Stimulated activated CD4-positive, alpha-beta T cell treated with anti-CD3 and anti-CD28 coated beads, Interleukin-4, amount 100 ng/mL, for 24 hours (primary cell): ENCODE measurements at regions not wholly inside any gene's neighbourhood (a gene's known extent, or its start where the extent isn't known, plus 50 kb on each side); places are given as distances from the start of the nearest gene placed in this dataset.

Experiments
- DNase-seq: peaks from one replicate; pipeline ENCODE4 v3.0.0-alpha.2; 2020

DNA sequence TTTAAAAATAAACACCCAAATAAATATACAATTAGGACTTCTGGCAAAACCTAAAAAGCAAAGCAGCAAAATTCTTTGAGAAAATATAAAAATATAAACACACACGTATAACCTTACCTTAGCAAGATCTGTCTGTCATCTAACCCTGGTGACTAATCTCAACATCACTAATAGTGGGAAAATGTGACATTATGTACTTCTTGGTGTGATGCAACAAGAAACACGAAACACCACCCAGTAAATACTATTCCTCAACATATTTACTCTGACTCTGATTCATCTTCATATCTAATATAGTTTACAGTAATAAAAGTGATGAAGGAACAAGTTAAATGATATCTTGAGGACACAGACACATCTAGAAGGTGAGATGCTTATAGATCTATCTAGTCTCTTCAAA is 332.6 kb upstream of the MANEA start:
- no peak for DNase-seq

DNA sequence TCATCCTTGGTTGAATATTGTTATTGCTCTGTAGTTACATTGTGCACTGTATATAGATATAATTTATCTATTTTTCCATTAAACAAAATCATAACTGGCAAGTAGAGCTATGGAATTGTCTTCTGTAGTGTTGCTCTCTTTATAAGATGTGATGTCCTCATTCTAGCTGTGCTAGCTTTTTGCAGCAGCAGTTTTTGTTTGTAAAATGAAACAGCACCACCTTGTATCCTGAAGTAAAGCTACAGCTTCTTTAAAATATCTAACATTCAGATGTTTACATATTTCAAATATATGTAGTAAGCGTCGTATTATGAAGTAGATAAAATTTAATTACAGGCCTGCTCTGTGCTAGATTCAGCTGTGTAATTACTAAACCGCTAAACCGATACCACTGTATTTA is 328.8 kb upstream of the MANEA start:
- DNase-seq = no peak

DNA sequence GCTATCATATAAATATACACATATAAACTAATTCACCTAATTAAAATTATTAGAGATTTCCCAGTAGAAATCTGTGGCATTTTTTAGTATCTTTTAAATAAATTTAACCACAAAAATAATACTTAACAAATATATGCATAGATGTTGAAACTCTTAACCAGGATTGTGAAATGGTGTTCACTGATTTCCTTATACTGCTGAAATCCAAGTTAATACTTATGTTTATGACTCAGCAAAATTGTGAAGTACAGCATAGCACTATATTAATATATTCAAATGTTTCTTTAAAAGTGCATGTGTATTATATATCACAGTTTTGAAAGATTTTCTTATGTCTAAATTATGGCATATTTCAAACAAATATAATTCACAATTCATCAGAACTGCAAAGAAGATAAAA is 328.2 kb upstream of the MANEA start:
- no peak for DNase-seq

DNA sequence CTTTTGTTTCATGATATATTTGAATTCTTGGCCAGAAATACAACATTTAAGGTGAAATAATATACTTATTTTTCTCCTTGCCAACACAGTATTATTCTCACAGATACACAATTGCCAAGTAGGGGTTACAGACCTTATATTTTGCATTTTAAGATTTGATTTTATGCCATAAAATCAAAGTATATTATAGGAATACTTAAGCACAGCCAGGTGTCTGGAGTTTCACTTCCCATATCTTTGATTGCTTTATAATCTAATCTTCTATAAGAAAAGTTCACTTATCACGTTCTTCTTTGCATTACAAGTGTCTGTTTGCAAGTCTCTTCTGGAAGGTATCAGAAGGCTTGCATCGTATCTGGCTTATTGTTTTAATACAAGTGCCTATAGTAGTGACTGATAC is 327.7 kb upstream of the MANEA start:
- DNase-seq = no peak

DNA sequence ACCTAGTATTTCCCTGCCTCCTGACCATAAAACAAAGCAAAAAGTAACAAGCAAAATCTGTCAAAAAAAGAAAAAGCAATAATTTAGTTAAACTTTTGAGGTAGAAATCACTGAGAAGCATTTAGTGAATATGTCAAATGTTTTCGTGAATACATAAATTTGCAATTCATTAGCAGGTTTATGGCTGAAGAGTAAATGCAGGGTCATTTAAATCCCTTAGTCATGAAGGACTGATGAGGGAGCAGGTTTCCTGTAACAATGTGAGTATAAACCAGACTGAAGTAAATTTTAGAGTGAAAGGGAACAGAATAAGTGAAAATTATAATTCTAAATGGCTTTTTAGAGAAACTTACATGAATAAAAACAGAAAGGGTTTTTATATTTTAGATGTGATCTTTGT is 313.5 kb upstream of the MANEA start:
- DNase-seq = no peak

DNA sequence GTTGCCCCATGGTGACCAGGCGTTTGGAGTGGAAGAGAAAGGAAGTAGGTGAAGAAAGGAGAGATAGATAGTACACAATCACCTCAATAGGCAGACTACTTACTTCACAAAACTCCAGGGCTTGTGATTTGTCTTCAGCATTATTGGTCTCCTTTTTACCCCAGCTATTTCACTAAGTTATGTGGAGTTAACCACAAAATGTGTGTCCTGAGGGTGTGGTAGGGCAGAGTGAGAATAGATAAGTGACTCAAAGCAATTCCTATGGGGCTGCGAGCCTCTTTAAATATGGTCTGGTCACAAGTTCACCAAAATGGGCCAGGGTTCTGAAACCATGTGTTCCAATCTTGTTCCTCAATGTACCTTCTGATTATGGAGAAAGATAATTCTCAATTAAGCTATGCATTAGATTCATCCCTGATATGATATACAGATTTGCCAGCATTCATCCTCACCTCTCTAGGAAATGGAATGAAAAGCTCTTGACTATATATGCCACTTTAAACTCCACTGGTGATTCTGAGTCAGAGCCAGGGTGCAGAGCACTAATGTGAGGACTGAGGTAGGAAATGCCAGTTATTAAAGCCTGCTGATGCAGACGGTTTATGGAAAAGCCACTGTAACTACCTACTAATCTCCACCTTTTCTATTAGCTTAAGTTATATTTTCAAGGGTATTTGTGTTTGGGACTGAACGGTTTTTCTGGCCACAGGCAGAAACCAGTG is 310.6 kb upstream of the MANEA start:
- DNase-seq = no peak

DNA sequence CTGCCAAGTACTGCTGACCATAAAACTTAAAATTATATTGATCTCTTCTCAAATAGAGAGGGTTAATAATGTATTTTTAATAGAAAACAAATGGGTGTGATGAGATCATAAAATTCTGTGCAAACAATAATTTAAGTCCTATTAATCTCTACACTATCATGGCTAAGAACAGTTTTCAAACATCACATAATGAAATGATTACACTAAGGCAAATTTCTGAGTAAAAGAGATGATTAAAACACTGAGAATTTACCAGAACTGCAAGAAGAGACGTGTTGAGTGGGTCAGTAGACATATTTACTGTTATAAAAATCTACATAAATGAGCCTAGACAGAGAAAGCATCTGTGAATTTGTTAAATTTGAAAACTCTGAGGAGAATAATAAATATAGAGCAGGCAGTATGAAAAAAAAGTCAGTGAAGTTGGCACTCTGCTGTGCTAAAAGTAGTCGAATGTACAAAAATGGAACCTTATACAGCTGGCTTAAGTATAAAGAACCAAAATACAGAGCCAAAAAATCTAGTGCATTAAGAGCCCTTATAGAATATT is 302.6 kb upstream of the MANEA start:
- no peak for DNase-seq

DNA sequence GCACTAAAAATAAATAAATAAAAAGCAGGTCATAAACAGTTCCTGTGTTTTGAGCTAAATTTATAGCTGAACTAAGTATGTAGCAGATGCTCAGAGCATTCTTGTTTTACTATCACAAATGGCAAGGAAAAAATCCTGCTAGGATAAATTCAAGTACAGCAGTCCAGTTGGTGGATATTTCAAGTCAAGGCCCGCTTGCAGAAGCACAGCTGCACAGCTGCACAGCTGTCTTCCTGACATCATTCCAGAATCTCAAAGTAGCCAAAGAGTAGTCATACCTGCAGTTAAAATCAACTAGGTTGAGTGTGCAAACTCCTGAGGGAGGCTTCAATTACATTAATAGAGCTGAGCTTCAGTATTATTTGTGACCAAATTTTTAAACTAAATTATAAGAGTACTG is 297.7 kb upstream of the MANEA start:
- no peak for DNase-seq

DNA sequence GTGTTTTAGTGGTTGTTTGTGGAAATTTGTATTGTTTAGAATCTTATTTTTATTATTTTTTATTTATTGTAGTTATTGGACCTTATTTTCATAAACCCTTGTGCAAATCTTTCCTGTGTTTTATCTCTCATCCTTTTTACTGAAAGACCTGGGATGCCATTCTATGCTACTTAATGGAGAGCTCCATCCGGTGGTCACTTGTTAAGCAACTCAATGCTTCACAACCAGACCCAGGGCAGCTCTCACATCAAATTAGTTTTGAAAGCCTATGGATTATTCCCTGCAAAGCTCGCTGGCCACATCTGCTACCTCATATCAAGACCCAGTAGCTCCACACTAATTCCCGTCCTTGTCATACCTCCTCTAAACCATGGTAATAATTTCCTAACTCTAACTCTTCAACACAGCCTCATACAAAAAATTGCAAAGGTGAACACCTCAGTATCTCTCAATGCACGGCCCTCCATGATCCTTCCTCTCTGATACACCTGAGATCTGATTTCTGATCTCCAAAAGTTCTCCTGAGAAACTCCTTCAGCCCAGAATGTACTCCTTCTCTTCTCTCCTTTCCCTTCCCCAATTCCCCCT is 296.6 kb upstream of the MANEA start:
- DNase-seq = no peak

DNA sequence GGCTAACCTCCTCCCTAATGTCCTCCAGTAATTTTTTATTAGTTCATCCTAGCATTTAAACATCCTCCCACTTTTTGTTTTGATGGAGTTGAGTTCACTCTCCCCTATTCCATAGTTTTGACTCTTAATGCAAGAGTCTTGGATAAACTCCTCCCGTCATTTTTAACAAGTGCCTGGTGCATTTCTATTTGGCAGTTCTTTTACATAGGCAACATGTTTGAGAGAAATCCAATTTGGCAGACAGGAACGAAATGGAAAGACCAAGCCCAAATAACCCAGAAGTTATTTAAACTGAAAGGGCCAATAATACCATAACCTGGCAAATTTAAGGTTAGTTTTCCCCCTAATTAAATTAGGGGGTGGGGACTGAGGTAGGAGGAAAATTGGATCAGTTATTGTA is 291.5 kb upstream of the MANEA start:
- no peak for DNase-seq

DNA sequence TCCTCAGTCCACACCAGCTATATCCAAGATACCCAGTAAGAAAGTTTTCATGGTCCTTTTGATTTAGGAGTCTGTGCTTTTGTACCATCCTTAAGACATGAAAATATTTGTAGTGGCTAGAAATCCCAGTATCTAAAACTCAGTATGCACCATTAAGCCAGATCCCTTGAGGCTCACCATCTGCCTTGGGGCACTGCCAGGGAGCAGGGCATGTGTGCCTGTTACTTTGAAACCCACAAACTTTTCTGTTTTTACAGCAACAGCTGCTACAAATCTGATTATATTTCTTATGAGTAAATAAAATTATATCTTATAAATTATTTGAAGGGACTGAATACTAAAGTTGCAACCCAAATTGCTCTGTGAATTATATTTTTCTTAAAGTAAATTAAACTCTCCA is 290.5 kb upstream of the MANEA start:
- DNase-seq = no peak

DNA sequence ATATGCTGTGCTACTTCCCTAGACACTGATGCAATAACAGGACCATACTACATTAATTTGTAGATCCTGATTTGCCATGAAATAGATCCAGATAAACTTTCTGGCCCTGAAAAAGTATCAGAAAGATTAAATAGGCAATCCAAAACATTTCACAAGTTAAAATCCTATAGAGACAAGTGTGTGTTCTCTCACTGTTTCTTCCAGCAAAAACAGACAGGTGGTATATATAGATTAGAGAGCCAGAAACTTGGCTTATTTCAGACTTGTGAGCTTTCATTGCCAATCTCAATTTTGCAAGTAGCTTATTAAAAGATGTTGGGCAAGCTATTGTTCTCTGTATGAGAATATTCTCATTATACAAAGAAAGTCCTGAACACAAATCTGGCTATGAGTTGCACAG is 289.1 kb upstream of the MANEA start:
- no peak for DNase-seq

DNA sequence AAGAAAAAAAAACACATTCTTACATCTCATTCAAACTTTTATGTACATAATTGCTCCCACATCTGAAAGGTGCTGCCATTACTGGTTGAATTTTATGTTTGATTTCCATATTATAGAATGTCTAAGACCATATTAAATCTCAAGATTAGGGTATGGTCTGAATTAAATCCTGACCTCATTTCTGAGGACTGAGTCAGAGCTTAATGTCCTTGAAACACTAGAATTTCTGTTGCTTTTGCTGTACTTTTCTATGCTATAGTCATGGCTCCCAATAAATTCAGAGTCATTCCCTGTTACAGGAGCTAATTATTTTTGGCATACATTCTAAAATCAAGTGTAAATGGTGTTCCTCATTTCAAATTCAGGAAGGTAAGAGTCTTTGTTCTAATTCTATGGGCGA is 285.3 kb upstream of the MANEA start:
- DNase-seq = no peak

DNA sequence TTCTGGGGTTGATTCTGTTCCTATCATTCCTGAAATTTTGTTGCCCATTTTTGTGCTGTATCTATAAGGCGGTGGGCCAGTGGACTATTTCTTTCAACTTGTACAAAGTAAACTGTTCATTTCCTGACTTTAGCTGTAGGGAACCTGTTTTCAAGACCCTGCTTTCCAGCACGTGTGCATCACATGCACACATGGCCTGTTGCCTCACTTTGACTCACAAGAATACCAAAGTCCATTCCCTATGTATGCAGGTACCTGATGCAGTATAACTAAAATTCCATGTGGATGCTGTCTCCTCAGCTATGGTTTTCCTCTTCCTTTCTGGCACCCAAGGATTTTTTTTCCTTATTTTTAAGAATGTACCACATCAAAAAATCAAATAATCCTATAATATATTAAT is 284.1 kb upstream of the MANEA start:
- no peak for DNase-seq

DNA sequence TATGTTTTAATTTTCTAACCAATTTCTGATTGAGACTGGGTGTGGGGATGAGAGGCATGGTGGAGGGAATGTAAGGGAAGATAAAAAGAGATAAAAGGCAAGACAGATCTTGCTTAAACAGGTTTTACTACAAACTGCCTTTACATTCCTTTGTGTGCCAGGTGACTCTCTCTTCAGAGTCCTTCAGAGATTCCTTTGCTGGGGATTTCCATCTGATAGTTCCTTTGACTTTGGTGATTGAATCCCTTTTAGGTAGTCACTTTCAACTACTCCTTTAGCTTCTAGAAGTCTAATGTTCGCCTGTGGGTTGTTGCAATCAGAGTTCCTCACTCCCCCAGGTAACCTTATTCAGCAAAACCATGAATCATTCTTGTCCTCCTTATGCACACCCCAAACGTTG is 283.3 kb upstream of the MANEA start:
- no peak for DNase-seq

DNA sequence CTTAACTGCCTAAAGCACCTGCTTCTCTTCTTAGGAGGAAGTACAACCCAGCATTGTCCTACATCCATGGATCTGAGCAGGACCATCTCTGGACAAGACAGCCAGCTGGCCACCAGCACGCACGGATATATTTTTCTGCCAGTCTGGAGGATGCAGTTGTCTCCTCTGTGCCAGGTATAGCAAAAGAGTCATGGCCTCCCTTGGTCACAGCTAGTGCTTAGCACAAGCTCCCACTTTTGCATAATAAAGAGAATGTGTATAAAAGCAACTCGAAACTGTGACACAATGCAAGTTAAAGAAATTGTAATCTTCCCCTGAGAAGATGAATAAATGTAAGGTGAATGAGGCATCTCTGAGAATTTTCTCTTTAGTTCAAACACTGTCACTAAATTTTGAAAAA is 267.8 kb upstream of the MANEA start:
- no peak for DNase-seq

DNA sequence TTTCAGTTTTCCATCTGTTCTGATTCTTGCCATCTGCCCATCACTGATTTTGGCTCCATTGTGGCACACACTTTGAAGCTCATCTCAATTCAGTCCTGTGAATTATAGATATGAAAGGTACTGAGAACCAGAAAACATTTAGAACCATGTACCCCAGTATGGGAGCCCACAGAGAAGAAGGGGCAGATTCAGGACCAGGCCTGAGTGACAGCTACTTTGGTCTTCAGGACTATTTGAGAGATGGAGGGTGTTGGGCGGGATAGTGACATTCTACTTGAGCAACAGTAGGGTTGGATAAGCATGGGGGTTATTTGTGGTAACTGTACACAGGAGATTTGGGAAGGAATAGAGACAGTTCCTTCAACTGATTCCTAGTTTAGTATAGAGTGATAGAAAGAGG is 259.2 kb upstream of the MANEA start:
- DNase-seq = no peak

DNA sequence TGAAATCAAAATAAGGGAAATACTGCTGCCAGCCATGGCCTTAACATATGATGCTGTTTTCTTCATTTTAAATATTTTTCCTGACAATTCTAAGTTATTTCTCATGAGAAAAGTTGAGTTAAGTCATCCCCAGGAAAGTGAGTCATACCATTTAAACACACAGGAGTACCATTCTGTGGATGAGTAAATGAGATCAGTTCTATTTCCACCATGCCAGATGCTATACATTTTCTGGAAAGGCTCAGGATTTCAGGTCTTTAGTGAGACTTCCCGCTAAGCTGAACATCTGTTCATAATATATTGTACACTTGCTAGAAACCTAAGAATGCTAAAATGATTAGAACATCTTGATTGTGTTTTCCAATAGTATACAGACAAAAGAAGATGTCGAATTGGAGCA is 256.2 kb upstream of the MANEA start:
- DNase-seq = no peak

DNA sequence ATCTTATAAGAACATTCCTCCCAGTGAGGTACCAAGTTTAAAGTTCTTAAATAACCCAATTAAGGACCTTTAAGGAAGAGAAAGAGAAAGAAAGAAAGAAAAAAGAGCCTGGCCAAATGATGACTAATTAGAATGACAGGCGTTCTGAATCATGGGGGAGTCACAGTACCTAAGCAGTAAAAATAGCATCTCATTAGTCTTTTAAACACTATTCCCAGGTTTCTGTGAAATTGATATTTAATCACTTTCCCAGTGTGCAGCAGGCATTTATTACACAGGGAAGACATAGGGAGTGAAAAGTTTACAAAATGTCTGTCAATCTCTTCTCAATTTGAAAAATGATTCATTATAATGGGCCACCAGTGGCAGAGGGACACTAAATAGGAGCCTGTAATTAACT is 251.4 kb upstream of the MANEA start:
- no peak for DNase-seq

DNA sequence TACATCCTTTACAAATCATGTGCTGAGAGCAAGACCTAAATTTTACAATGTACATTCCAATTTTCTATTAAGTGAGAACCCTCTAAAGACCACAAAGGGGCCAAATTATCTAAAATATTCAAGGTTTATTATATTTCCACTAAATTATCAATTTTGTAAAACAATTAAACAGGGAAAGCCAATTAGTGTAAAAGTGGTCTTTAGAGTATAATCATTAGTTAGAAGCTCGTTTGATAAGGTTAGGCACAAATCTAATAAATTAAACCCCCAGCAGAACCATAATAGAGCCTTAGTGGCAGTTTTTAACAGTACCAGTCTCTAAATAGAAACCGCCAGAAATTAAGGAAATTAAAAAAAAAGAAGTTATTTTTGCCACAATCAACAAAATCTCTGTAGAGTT is 249.1 kb upstream of the MANEA start:
- no peak for DNase-seq

DNA sequence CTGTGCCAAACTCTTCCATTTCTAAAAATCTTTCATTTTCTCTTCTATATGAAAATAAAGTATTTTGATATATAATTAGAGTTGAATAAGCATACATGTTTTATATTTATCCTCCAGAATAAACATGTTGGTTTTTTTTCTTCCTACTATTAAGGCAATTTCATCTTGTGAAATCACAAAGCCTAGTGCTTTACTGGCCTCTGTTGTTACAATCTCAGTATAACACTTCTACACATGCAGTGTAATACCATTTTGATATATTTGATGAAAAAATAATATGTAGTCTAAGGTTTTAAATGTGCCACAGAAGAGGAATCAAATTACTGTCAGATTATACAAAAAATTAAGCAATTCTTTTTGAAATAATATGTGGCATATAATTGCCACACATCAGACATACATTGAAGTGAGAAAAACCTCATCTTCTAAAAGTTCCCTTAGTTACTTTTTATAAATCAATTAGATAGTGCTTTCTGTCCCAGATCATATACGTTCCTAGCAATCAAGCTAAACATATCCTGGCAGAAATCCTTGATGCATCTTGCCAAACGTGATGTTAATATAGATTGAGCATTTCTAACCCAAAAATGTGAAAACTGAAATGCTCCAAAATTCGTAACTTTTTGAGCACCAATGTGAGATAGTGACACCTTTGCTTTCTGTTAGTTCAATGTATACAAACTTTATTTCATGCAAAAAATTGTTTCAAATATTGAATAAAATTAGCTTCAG is 225.1 kb upstream of the MANEA start:
- DNase-seq = no peak

DNA sequence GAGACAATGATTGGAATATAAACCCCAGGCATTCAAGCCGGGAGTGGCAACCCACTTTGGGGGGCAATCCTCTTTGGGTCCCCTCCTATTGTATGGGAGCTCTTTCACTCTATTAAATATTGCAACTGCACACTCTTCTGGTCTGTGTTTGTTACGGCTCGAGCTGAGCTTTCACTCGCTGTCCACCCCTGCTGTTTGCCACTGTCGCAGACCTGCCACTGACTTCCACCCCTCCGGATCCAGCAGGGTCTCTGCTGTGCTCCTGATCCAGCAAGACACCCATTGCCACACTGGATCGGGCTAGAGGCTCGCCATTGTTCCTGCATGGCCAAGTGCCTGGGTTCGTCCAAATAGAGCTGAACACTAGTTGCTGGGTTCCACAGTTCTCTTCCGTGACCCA is 222.8 kb upstream of the MANEA start:
- DNase-seq = no peak

DNA sequence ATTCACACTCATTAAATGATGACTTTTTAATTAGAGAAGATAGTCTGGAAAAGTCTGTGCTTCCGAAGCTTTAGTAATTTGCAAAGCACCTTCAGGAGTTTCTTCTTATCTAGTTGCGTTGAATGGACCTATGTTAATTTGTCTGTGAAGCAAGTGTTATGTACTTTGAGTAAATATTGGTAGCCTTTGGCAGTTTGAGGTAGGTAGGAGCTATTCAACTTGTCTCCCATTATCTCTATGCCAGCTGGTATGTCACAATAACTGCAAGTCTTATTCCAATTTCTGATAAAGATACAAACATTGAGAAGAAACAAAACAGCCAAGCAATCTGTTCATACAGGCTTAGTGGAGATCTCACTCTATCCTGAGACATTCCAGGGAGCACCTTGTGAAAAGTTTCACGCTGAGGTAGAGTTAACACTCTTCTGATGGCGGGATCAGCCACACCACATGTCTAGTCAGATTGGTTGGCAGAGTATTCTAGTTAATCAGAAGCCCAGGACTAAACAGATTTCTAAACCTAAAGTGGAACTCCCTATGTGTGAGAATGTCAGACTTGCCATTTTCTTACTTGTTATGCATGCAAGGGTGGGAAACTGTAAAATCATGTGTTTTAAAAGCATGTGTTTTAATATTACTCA is 219.8 kb upstream of the MANEA start:
- no peak for DNase-seq
